HepG2 (cell line): ENCODE measurements at regions not wholly inside any gene's neighbourhood (a gene's known extent, or its start where the extent isn't known, plus 50 kb on each side); places are given as distances from the start of the nearest gene placed in this dataset.

Source experiments
- ARHGAP35 ChIP-seq: sonication (generic); formaldehyde crosslinking; IDR thresholded peaks from 2 replicates; pipeline ENCODE4 v1.9.0; 2022; ENCODE audit warnings: mild to moderate bottlenecking, inconsistent platforms, moderate library complexity, missing genetic modification reagents, borderline replicate concordance
- CBX1 ChIP-seq: IDR thresholded peaks from one replicate; pipeline ENCODE4 v1.6.1; 2016; ENCODE audit warnings: antibody characterized with exemption, low read depth
- GABPA ChIP-seq, 2 experiments: IDR thresholded peaks; 2 replicates each; pipeline ENCODE4 v1.6.1; 2011 to 2016; ENCODE audit warnings: low read depth in 2 of 2, low read length in 1 of 2, missing biosample characterization in 1 of 2, missing genetic modification characterization in 1 of 2
- HMG20A ChIP-seq: IDR thresholded peaks from 2 replicates; pipeline ENCODE4 v1.6.1; 2016; ENCODE audit warnings: borderline replicate concordance
- JARID2 ChIP-seq: sonication (generic); formaldehyde crosslinking; IDR thresholded peaks from 2 replicates; pipeline ENCODE4 v1.8.1; 2023; ENCODE audit warnings: missing genetic modification reagents, inconsistent platforms; ENCODE audit not compliant: insufficient replicate concordance
- NFATC3 ChIP-seq: sonication (generic); formaldehyde crosslinking; IDR thresholded peaks from 2 replicates; pipeline ENCODE4 v1.5.1; 2020; ENCODE audit warnings: mild to moderate bottlenecking, missing genetic modification reagents
- PTBP1 ChIP-seq: fragments of 200-400 bp; formaldehyde crosslinking; IDR thresholded peaks from 2 replicates; pipeline ENCODE4 v1.6.1; 2018; ENCODE audit warnings: low read length, low read depth; ENCODE audit not compliant: poor library complexity, severe bottlenecking
- RBM22 ChIP-seq: fragments of 200-400 bp; formaldehyde crosslinking; optimal IDR thresholded peaks from 2 replicates; pipeline ENCODE3; 2017; ENCODE audit warnings: mild to moderate bottlenecking, low read length, moderate library complexity
- RXRB ChIP-seq: IDR thresholded peaks from 2 replicates; pipeline ENCODE4 v1.6.1; 2016; ENCODE audit warnings: borderline replicate concordance, missing genetic modification reagents, missing compliant biosample characterization
- SNAPC2 ChIP-seq: sonication (generic); formaldehyde crosslinking; IDR thresholded peaks from 2 replicates; pipeline ENCODE4 v1.8.1; 2022; ENCODE audit warnings: mild to moderate bottlenecking, missing genetic modification reagents
- XBP1 ChIP-seq: sonication (generic); formaldehyde crosslinking; IDR thresholded peaks from 2 replicates; pipeline ENCODE4 v1.5.0; 2020; ENCODE audit warnings: missing genetic modification reagents
- ZBTB7B ChIP-seq: sonication (generic); formaldehyde crosslinking; IDR thresholded peaks from 2 replicates; pipeline ENCODE4 v1.4.0; 2020; ENCODE audit warnings: missing genetic modification reagents
- ZFP41 ChIP-seq: sonication (generic); formaldehyde crosslinking; IDR thresholded peaks from 2 replicates; pipeline ENCODE4 v1.4.0; 2020; ENCODE audit warnings: mild to moderate bottlenecking, missing genetic modification reagents, borderline replicate concordance
- ZNF138 ChIP-seq: sonication (generic); formaldehyde crosslinking; IDR thresholded peaks from 2 replicates; pipeline ENCODE4 v1.5.0; 2020; ENCODE audit warnings: mild to moderate bottlenecking, low read depth, missing genetic modification reagents
- ZNF546 ChIP-seq: sonication (generic); formaldehyde crosslinking; conservative IDR thresholded peaks from 2 replicates; pipeline ENCODE4 v1.8.1; 2023; ENCODE audit warnings: mild to moderate bottlenecking, missing genetic modification reagents
- TF ChIP-seq, protein P1 (sequence below): sonication (generic); formaldehyde crosslinking; IDR thresholded peaks from 2 replicates; pipeline ENCODE4 v1.5.0; 2020; ENCODE audit warnings: missing genetic modification reagents
- TF ChIP-seq, protein P2 (sequence below): sonication (generic); formaldehyde crosslinking; IDR thresholded peaks from 2 replicates; pipeline ENCODE4 v1.5.0; 2020; ENCODE audit warnings: missing genetic modification reagents
- TF ChIP-seq, protein P3 (sequence below): sonication (generic); formaldehyde crosslinking; IDR thresholded peaks from 2 replicates; pipeline ENCODE4 v1.4.0; 2020; ENCODE audit warnings: missing genetic modification reagents
- TF ChIP-seq, protein P4 (sequence below): sonication (generic); formaldehyde crosslinking; IDR thresholded peaks from 2 replicates; pipeline ENCODE4 v1.5.0; 2020; ENCODE audit warnings: mild to moderate bottlenecking, missing genetic modification reagents
- TF ChIP-seq, protein P5 (sequence below): sonication (generic); formaldehyde crosslinking; IDR thresholded peaks from 2 replicates; pipeline ENCODE4 v1.4.0; 2020; ENCODE audit warnings: low read depth, missing genetic modification reagents
- TF ChIP-seq, protein P6 (sequence below): sonication (generic); formaldehyde crosslinking; IDR thresholded peaks from 2 replicates; pipeline ENCODE4 v1.8.1; 2023; ENCODE audit warnings: mild to moderate bottlenecking, missing genetic modification reagents, borderline replicate concordance

DNA sequence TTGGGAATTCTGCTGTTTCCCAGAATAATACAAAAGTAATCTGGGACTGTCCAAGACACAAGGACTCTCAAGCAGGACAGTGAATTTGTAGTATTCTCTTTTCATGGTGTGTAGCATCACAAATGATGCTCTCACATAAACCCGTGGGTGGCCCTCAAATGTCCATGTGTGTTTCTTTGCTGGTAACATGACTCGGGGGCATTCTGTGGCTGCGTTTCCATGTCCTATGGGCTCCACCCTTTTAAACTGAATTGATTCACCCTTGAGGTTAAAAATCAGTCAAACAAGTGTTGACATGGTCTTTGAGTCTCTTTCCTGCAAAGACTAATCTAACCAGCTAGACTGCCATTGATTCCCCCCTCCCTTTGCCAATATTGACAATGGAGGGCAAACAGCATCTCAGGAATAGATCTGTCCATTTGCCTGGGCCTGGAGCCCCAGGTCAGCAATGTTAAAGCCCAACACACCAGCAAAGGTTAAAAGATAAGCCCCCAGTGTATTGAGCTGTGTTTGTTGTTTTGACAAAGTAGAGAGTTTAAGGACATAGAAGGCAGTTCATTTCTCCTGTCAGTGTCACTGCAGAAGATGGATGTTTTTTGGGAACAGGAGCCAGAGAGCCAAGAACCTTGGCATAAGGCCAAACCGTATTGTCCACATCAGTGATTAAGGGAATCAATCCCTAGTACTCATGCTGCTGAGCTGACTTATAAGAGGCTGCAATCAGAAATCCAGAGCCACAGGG lies 117.1 kb upstream of the COX10 start (continued):
- TF ChIP-seq, protein P1, sequence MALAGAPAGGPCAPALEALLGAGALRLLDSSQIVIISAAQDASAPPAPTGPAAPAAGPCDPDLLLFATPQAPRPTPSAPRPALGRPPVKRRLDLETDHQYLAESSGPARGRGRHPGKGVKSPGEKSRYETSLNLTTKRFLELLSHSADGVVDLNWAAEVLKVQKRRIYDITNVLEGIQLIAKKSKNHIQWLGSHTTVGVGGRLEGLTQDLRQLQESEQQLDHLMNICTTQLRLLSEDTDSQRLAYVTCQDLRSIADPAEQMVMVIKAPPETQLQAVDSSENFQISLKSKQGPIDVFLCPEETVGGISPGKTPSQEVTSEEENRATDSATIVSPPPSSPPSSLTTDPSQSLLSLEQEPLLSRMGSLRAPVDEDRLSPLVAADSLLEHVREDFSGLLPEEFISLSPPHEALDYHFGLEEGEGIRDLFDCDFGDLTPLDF, result no peak
- TF ChIP-seq ARHGAP35 (no peak), RBM22 (no peak), PTBP1 (no peak), RXRB (CRISPR knock-in tag) (peak; percentile 89), ZNF138 (CRISPR knock-in tag) (no peak), ZFP41 (CRISPR knock-in tag) (no peak), CBX1 (no peak), GABPA (IDR thresholded peaks at IDR 0.05; ENCODE audit: low read depth, low read length) (no peak), GABPA (CRISPR knock-in tag; IDR thresholded peaks at IDR 0.05; ENCODE audit: low read depth) (0 out of 2 replicates have a peak, but pooled peaks have one; percentile 14), ZBTB7B (CRISPR knock-in tag) (peak; percentile 69; the same call in 1 of the 2 replicates), HMG20A (CRISPR knock-in tag) (peak; percentile 82), SNAPC2 (CRISPR knock-in tag) (no peak), NFATC3 (CRISPR knock-in tag) (no peak), ZNF546 (no peak), JARID2 (CRISPR knock-in tag) (no peak), XBP1 (CRISPR knock-in tag) (no peak)
- TF ChIP-seq, protein P2, sequence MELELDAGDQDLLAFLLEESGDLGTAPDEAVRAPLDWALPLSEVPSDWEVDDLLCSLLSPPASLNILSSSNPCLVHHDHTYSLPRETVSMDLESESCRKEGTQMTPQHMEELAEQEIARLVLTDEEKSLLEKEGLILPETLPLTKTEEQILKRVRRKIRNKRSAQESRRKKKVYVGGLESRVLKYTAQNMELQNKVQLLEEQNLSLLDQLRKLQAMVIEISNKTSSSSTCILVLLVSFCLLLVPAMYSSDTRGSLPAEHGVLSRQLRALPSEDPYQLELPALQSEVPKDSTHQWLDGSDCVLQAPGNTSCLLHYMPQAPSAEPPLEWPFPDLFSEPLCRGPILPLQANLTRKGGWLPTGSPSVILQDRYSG (CRISPR knock-in tag), result no peak
- TF ChIP-seq, protein P3, sequence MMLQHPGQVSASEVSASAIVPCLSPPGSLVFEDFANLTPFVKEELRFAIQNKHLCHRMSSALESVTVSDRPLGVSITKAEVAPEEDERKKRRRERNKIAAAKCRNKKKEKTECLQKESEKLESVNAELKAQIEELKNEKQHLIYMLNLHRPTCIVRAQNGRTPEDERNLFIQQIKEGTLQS, result no peak
- TF ChIP-seq, protein P4, sequence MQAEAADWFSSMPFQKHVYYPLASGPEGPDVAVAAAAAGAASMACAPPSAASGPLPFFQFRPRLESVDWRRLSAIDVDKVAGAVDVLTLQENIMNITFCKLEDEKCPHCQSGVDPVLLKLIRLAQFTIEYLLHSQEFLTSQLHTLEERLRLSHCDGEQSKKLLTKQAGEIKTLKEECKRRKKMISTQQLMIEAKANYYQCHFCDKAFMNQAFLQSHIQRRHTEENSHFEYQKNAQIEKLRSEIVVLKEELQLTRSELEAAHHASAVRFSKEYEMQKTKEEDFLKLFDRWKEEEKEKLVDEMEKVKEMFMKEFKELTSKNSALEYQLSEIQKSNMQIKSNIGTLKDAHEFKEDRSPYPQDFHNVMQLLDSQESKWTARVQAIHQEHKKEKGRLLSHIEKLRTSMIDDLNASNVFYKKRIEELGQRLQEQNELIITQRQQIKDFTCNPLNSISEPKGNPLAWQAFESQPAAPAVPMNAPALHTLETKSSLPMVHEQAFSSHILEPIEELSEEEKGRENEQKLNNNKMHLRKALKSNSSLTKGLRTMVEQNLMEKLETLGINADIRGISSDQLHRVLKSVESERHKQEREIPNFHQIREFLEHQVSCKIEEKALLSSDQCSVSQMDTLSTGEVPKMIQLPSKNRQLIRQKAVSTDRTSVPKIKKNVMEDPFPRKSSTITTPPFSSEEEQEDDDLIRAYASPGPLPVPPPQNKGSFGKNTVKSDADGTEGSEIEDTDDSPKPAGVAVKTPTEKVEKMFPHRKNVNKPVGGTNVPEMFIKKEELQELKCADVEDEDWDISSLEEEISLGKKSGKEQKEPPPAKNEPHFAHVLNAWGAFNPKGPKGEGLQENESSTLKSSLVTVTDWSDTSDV (CRISPR knock-in tag), result no peak
- TF ChIP-seq, protein P5, sequence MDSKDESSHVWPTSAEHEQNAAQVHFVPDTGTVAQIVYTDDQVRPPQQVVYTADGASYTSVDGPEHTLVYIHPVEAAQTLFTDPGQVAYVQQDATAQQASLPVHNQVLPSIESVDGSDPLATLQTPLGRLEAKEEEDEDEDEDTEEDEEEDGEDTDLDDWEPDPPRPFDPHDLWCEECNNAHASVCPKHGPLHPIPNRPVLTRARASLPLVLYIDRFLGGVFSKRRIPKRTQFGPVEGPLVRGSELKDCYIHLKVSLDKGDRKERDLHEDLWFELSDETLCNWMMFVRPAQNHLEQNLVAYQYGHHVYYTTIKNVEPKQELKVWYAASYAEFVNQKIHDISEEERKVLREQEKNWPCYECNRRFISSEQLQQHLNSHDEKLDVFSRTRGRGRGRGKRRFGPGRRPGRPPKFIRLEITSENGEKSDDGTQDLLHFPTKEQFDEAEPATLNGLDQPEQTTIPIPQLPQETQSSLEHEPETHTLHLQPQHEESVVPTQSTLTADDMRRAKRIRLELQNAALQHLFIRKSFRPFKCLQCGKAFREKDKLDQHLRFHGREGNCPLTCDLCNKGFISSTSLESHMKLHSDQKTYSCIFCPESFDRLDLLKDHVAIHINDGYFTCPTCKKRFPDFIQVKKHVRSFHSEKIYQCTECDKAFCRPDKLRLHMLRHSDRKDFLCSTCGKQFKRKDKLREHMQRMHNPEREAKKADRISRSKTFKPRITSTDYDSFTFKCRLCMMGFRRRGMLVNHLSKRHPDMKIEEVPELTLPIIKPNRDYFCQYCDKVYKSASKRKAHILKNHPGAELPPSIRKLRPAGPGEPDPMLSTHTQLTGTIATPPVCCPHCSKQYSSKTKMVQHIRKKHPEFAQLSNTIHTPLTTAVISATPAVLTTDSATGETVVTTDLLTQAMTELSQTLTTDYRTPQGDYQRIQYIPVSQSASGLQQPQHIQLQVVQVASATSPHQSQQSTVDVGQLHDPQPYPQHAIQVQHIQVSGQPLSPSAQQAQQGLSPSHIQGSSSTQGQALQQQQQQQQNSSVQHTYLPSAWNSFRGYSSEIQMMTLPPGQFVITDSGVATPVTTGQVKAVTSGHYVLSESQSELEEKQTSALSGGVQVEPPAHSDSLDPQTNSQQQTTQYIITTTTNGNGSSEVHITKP (CRISPR knock-in tag), result peak; percentile 70; the same call in 1 of the 2 replicates
- TF ChIP-seq, protein P6, sequence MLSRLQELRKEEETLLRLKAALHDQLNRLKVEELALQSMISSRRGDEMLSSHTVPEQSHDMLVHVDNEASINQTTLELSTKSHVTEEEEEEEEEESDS, result no peak
